OCI-LY7 (cell line): ENCODE measurements at regions not wholly inside any gene's neighbourhood (a gene's known extent, or its start where the extent isn't known, plus 50 kb on each side); places are given as distances from the start of the nearest gene placed in this dataset.

Experiments used
- EZH2phosphoT487 ChIP-seq: fragments of 200-600 bp; sonication (generic); IDR thresholded peaks from 2 replicates; pipeline ENCODE4 v1.6.1; 2018; ENCODE audit warnings: low read depth, borderline replicate concordance, mild to moderate bottlenecking, mixed run types, antibody characterized with exemption, low read length, moderate library complexity, mixed read lengths
- TF ChIP-seq, protein P1 (sequence below): fragments of 200-600 bp; sonication (generic); conservative IDR thresholded peaks from 2 replicates; pipeline ENCODE4 v1.5.1; 2014; ENCODE audit warnings: mild to moderate bottlenecking, antibody characterized with exemption, low read length, moderate library complexity, mixed read lengths

DNA sequence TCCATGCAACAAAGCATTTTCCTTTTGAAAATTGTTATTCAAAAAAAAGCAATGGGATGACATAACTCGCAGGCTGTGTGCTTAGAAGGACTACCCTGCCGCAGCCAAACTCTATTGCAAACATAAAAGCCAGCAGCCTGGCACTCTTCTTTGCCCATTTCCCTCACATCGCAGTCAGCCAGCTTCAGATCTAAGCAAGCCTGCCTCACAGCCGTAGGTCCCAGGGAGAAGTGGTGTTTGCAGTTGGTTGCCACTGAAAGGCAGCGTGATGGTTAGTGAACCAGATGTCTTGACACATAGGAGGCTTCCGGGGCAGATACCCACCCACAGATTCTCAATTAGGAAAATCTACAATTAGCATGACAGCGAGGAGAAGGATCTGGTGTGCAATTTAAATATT is 655.2 kb downstream of the RNF144A start:
- TF ChIP-seq, protein P1, sequence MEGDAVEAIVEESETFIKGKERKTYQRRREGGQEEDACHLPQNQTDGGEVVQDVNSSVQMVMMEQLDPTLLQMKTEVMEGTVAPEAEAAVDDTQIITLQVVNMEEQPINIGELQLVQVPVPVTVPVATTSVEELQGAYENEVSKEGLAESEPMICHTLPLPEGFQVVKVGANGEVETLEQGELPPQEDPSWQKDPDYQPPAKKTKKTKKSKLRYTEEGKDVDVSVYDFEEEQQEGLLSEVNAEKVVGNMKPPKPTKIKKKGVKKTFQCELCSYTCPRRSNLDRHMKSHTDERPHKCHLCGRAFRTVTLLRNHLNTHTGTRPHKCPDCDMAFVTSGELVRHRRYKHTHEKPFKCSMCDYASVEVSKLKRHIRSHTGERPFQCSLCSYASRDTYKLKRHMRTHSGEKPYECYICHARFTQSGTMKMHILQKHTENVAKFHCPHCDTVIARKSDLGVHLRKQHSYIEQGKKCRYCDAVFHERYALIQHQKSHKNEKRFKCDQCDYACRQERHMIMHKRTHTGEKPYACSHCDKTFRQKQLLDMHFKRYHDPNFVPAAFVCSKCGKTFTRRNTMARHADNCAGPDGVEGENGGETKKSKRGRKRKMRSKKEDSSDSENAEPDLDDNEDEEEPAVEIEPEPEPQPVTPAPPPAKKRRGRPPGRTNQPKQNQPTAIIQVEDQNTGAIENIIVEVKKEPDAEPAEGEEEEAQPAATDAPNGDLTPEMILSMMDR = no peak
- TF ChIP-seq EZH2phosphoT487 = no peak
